Small intestine (tissue), 7 donors: ENCODE measurements at regions not wholly inside any gene's neighbourhood (a gene's known extent, or its start where the extent isn't known, plus 50 kb on each side); places are given as distances from the start of the nearest gene placed in this dataset.
"Not testable (repeated sequence)": the region's sequence is repeated elsewhere in the genome, so short reads cannot be mapped to it uniquely, and the experiment has no call there.

Source experiments
- DNase-seq, 2 donors: peaks; one replicate each; pipeline versions ENCODE4 v3.0.0 to v3.0.0-alpha.2; 2013
- FAIRE-seq: peaks from 2 replicates; lab custom pipeline; 2012; peaks lifted over from hg19 to GRCh38; lab: Jason Lieb, UNC
- H3K27ac ChIP-seq, 3 donors: one replicate each; pipeline ENCODE4 v1.5.1; 2013; ENCODE audit warnings: low read length in 2 of 3, mild to moderate bottlenecking in 2 of 3, control low read depth in 1 of 3, inconsistent platforms in 1 of 3, low read depth in 1 of 3, moderate library complexity in 1 of 3
- H3K27me3 ChIP-seq, 3 donors: one replicate each; pipeline ENCODE4 v1.6.1; 2013; ENCODE audit warnings: low read length in 3 of 3, inconsistent platforms in 1 of 3; ENCODE audit not compliant: control insufficient read depth in 3 of 3, insufficient read depth in 3 of 3
- H3K36me3 ChIP-seq, 3 donors: one replicate each; pipeline ENCODE4 v1.6.1; 2013; ENCODE audit warnings: low read length in 3 of 3, inconsistent platforms in 1 of 3, low read depth in 1 of 3, mild to moderate bottlenecking in 1 of 3, moderate library complexity in 1 of 3; ENCODE audit not compliant: control insufficient read depth in 3 of 3, insufficient read depth in 2 of 3
- H3K4me1 ChIP-seq, 3 donors: one replicate each; pipeline ENCODE4 v1.6.1; 2013; ENCODE audit warnings: low read length in 2 of 3, inconsistent platforms in 1 of 3, low read depth in 1 of 3, mild to moderate bottlenecking in 1 of 3, moderate library complexity in 1 of 3; ENCODE audit not compliant: control insufficient read depth in 3 of 3, insufficient read depth in 2 of 3
- H3K4me3 ChIP-seq, 3 donors: one replicate each; pipeline ENCODE4 v1.5.1; 2013; ENCODE audit warnings: low read length in 3 of 3, control low read depth in 1 of 3, inconsistent platforms in 1 of 3, low read depth in 1 of 3, mild to moderate bottlenecking in 1 of 3, moderate library complexity in 1 of 3
- H3K9me3 ChIP-seq, 2 donors: one replicate each; pipeline ENCODE4 v1.6.1; 2013; ENCODE audit warnings: low read depth in 1 of 2, low read length in 1 of 2; ENCODE audit not compliant: control insufficient read depth in 2 of 2, insufficient read depth in 1 of 2
- WGBS, 3 donors: extraction: QIAGEN DNeasy Blood & Tissue Kit; methylation state at CpG; one replicate each; pipeline ENCODE4 v1.1.7; 2013; 5-methylcytosine and 5-hydroxymethylcytosine counted together
- donor health status: healthy with polysubstance abuse.
- donor health status: control.
- donor health status: control.
- donor health status: Bipolar disorder and iron deficiency.
- donor health status: healthy.

GRCh38 chr20:60787276-60787675, 464.8 kb upstream of the CDH4 start:
- H3K4me1 ChIP-seq: no peaks in the 10 kb centered on the region
- no peaks in the 10 kb centered on the region for H3K9me3 ChIP-seq
- no peak overlapping the region for H3K27ac ChIP-seq
- 27 to 46% (median 33%) methylated on average over 3 to 4 of the region's 4 CpGs for WGBS, 3 donors
- H3K36me3 ChIP-seq: no peaks in the 10 kb centered on the region
- H3K4me3 ChIP-seq: no peak overlapping the region
- no peaks in the 10 kb centered on the region for H3K27me3 ChIP-seq
- FAIRE-seq (no peak), DNase-seq (no peak)

GRCh38 chr20:60788070-60788469, 464.0 kb upstream of the CDH4 start:
- DNase-seq (no peak), FAIRE-seq (no peak)
- Histone ChIP-seq H3K27ac (no peak overlapping the region), H3K27me3 (no peaks in the 10 kb centered on the region), H3K36me3 (no peaks in the 10 kb centered on the region), H3K4me3 (no peak overlapping the region), H3K9me3 (no peaks in the 10 kb centered on the region), H3K4me1 (no peaks in the 10 kb centered on the region)
- 54 to 70% (median 58%) methylated on average over 3 of the region's 3 CpGs for WGBS, 3 donors

DNA sequence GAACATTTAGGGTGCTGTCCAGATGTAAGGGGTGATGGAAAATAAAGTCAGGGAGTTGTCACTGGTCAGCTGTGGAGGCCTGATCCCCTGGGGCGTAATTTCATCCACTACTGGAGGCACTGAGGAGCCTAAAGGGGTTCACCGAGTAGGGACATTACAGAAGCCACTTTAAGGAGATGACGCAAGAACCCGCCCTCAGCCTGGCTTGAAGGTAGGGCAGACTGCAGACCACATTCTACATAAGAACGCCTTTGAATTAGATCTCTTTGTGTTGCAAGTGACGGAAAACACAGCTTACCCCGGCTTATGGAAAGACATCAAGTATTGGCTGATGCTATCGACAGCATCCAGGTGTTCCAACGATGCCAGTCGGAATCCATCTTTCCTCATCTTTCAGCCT, 462.7 kb upstream of the CDH4 start:
- Histone ChIP-seq H3K4me3 (no peak overlapping the region), H3K4me1 (no peaks in the 10 kb centered on the region), H3K9me3 (no peaks in the 10 kb centered on the region), H3K27me3 (no peaks in the 10 kb centered on the region), H3K27ac (no peak overlapping the region), H3K36me3 (no peaks in the 10 kb centered on the region)
- DNase-seq (no peak), FAIRE-seq (no peak)
- 87 to 93% (median 89%) methylated on average over 10 of the region's 10 CpGs for WGBS, 3 donors

DNA sequence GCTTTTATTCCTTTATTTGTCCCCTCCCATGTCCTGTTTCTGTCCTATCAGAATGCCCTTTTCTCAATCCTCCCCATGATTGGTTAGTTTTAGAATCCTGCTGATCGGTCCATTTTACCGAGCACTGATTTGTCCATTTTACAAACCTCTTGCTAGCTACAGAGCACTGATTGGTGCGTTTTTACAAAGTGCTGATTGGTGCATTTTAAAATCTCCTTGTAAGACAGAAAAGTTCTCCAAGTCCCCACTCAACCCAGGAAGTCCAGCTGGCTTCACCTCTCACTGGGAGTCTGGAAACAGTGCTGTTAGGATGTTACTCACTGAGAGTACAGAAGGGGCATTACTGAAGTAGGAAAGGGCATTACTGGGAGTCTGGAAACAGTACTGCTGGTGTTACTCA, 461.7 kb upstream of the CDH4 start:
- FAIRE-seq, H3K4me1 ChIP-seq, H3K36me3 ChIP-seq, H3K9me3 ChIP-seq, H3K27me3 ChIP-seq, H3K27ac ChIP-seq, DNase-seq, H3K4me3 ChIP-seq: not testable (repeated sequence)
- WGBS, 3 donors: 86 to 95% (median 94%) methylated on average over 3 of the region's 3 CpGs

- Histone ChIP-seq H3K9me3 (no peaks in the 10 kb centered on the region), H3K4me1 (no peaks in the 10 kb centered on the region), H3K4me3 (no peak overlapping the region), H3K36me3 (no peaks in the 10 kb centered on the region), H3K27me3 (no peaks in the 10 kb centered on the region), H3K27ac (no peak overlapping the region)
- DNase-seq: no peak
- no peak for FAIRE-seq
- 81 to 92% (median 90%) methylated on average over 1 of the region's 1 CpG for WGBS, 3 donors
Observed at GRCh38 chr20:60791823-60792222, 460.2 kb upstream of the CDH4 start.

- no peaks in the 10 kb centered on the region for H3K9me3 ChIP-seq
- no peaks in the 10 kb centered on the region for H3K4me1 ChIP-seq
- H3K27me3 ChIP-seq: no peaks in the 10 kb centered on the region
- FAIRE-seq: no peak
- no peak overlapping the region for H3K4me3 ChIP-seq
- no peak overlapping the region for H3K27ac ChIP-seq
- no peaks in the 10 kb centered on the region for H3K36me3 ChIP-seq
- DNase-seq: no peak
- WGBS, 3 donors: 75 to 85% (median 83%) methylated on average over 6 of the region's 6 CpGs
Observed at GRCh38 chr20:60792941-60793340, 459.1 kb upstream of the CDH4 start.

DNA sequence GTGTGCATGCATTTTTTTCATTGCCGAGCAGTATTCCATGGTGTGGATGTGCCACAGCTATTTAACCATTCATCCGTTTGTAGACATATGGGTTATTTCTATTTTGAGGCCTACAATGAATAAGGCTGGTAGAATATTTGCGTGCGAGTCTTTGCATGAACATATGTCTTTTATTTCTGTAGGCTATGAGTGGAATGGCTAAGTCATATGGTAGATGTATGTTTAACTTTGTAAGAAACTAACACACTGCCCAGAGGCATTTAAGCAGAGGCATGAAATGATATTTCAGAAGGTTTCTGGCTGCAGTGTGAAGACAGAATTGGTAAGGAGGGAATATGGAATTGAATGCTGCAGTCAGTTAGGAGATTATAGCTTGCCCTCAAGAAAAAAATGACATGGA, 457.4 kb upstream of the CDH4 start:
- Histone ChIP-seq H3K9me3 (no peaks in the 10 kb centered on the region), H3K27ac (no peak overlapping the region), H3K4me3 (no peak overlapping the region), H3K27me3 (peaks cover 0 to 2% (median 0%) of the 10 kb centered on the region in 3 donors), H3K36me3 (no peaks in the 10 kb centered on the region), H3K4me1 (no peaks in the 10 kb centered on the region)
- DNase-seq (no peak), FAIRE-seq (no peak)
- WGBS, 3 donors: 90 to 93% (median 91%) methylated on average over 4 of the region's 4 CpGs

- no peaks in the 10 kb centered on the region for H3K9me3 ChIP-seq
- FAIRE-seq (no peak), DNase-seq (no peak)
- peaks cover 0 to 2% (median 0%) of the 10 kb centered on the region in 3 donors for H3K27me3 ChIP-seq
- no peak overlapping the region for H3K4me3 ChIP-seq
- H3K36me3 ChIP-seq: no peaks in the 10 kb centered on the region
- 47 to 88% (median 78%) methylated on average over 1 of the region's 1 CpG for WGBS, 3 donors
- no peaks in the 10 kb centered on the region for H3K4me1 ChIP-seq
- H3K27ac ChIP-seq: no peak overlapping the region
Observed at GRCh38 chr20:60795651-60796050, 456.4 kb upstream of the CDH4 start.

DNA sequence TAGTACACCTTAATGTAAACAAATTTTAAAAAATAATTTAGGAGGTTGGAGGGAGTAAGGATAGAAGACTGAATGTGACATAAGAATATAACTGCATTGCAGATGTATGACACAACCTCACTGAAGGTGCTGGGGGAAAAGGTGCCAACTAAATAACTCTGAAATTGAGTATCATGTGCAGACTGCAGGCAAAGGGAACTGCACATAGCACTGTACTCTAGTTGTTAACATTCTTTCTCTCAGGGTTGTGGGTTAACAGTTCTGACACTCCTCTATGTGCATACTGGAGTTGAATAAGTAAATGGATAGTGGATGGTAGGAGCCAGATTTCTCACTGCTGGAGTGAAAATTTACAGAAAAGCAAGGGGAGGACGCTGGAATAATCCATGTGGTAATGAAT, 451.9 kb upstream of the CDH4 start:
- Histone ChIP-seq H3K4me1 (no peaks in the 10 kb centered on the region), H3K4me3 (no peak overlapping the region), H3K27ac (no peak overlapping the region), H3K9me3 (no peaks in the 10 kb centered on the region), H3K36me3 (no peaks in the 10 kb centered on the region), H3K27me3 (peaks cover 0 to 2% (median 0%) of the 10 kb centered on the region in 3 donors)
- FAIRE-seq (no peak), DNase-seq (no peak)
- 19 to 62% (median 43%) methylated on average over 1 of the region's 1 CpG for WGBS, 3 donors
